Neural cell (in vitro differentiated cells): ENCODE measurements at regions not wholly inside any gene's neighbourhood (a gene's known extent, or its start where the extent isn't known, plus 50 kb on each side); places are given as distances from the start of the nearest gene placed in this dataset.

ENCODE experiments used
- CTCF ChIP-seq: fragments of 450-650 bp; IDR thresholded peaks from 2 replicates; pipeline ENCODE4 v1.5.1; 2014; ENCODE audit warnings: antibody characterized with exemption, mild to moderate bottlenecking, moderate library complexity; ENCODE audit not compliant: poor library complexity, severe bottlenecking
- EP300 ChIP-seq: fragments of 450-650 bp; conservative IDR thresholded peaks from 2 replicates; pipeline ENCODE4 v1.6.1; 2014; ENCODE audit warnings: antibody characterized with exemption, mild to moderate bottlenecking, moderate library complexity; ENCODE audit not compliant: poor library complexity, severe bottlenecking
- POLR2AphosphoS5 ChIP-seq: IDR thresholded peaks from 2 replicates; pipeline ENCODE4 v1.6.1; 2012
- REST ChIP-seq: IDR thresholded peaks from 2 replicates; pipeline ENCODE4 v1.6.1; 2012; ENCODE audit warnings: borderline replicate concordance
- TAF1 ChIP-seq: IDR thresholded peaks from 2 replicates; pipeline ENCODE4 v1.6.1; 2012; ENCODE audit warnings: low read depth

GRCh38 chr2:78648558-78648957 lies 376.9 kb upstream of the REG3G start:
- TF ChIP-seq POLR2AphosphoS5: no peak
- no peak for TF ChIP-seq CTCF
- TF ChIP-seq TAF1: no peak
- no peak for TF ChIP-seq REST
- TF ChIP-seq EP300: no peak
